ENCODE measurements at regions not wholly inside any gene's neighbourhood (a gene's known extent, or its start where the extent isn't known, plus 50 kb on each side); places are given as distances from the start of the nearest gene placed in this dataset.

- no peak for TF ChIP-seq CTCF (conservative IDR thresholded peaks at IDR 0.05; ENCODE audit: low read depth, low read length)
- no peak for TF ChIP-seq EZH2 (IDR thresholded peaks at IDR 0.05; ENCODE audit: borderline replicate concordance, low read depth, low read length, poor library complexity, severe bottlenecking)
These were observed 422.0 kb downstream of the CTTN start for GRCh38 chr11:70820311-70820710.

Data from A673 (cell line).